ENCODE measurements at regions not wholly inside any gene's neighbourhood (a gene's known extent, or its start where the extent isn't known, plus 50 kb on each side); places are given as distances from the start of the nearest gene placed in this dataset.

- DNase-seq (ENCODE audit: low read depth), result no peak
- no peak overlapping the region for H3K4me3 ChIP-seq (ENCODE audit: low read depth, low read length)
- TF ChIP-seq, protein P1, sequence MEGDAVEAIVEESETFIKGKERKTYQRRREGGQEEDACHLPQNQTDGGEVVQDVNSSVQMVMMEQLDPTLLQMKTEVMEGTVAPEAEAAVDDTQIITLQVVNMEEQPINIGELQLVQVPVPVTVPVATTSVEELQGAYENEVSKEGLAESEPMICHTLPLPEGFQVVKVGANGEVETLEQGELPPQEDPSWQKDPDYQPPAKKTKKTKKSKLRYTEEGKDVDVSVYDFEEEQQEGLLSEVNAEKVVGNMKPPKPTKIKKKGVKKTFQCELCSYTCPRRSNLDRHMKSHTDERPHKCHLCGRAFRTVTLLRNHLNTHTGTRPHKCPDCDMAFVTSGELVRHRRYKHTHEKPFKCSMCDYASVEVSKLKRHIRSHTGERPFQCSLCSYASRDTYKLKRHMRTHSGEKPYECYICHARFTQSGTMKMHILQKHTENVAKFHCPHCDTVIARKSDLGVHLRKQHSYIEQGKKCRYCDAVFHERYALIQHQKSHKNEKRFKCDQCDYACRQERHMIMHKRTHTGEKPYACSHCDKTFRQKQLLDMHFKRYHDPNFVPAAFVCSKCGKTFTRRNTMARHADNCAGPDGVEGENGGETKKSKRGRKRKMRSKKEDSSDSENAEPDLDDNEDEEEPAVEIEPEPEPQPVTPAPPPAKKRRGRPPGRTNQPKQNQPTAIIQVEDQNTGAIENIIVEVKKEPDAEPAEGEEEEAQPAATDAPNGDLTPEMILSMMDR (IDR thresholded peaks at IDR 0.05; ENCODE audit: low read depth, low read length, missing control alignments), result no peak
- in situ Hi-C loops (cut with HindIII; ENCODE audit: low sequenced_read_pairs), result no loop called here
These were observed 179.8 kb upstream of the ARRDC3 start for GRCh38 chr5:91562922-91563321.

DNA sequence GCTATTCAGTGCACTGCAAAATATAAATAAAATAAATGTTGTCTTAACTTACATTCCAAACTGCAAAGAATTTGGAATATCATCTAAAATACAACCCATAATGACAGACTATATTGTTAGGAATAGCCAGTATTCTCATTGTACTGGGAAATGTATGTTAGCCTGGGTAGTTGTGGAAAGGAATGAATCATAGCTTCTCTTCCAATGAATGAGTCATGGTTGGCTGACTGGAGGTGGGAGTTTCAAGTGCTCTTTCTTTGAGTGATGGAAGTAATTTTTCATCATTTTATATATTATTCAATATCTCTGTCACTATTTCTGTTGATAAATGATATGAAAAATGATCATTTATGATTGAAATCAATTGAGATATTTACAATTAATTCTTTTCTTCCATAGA lies 158.6 kb upstream of the ARRDC3 start:
- no peak overlapping the region for H3K4me3 ChIP-seq (ENCODE audit: low read depth, low read length)
- DNase-seq (ENCODE audit: low read depth), result peak; percentile 15
- TF ChIP-seq, protein P1 (IDR thresholded peaks at IDR 0.05; ENCODE audit: low read depth, low read length, missing control alignments), result no peak
- in situ Hi-C loops (cut with HindIII; ENCODE audit: low sequenced_read_pairs), result no loop called here

DNA sequence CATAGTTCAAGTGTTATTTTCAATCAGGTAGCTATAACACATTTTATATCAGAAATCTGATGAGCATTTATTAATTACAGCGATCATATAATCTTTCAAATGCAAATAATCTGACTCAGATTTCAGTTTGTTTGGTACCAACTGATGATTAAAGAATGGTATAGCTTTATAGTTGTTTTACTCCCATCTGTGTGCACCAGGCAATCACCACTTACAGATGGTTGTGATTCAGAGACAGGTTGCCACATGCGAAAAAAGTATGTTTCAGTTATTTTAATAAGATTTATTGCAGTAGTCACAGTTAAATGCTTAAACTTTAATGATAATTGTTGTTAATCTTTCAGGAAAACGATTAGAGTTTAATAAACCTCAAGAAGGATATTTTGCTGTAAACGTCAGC lies 155.1 kb upstream of the ARRDC3 start:
- H3K4me3 ChIP-seq (ENCODE audit: low read depth, low read length), result no peak overlapping the region
- DNase-seq (ENCODE audit: low read depth), result no peak
- TF ChIP-seq, protein P1 (IDR thresholded peaks at IDR 0.05; ENCODE audit: low read depth, low read length, missing control alignments), result no peak
- in situ Hi-C loops (cut with HindIII; ENCODE audit: low sequenced_read_pairs), result no loop called here

GRCh38 chr5:91535499-91535898 lies 152.4 kb upstream of the ARRDC3 start:
- no peak for DNase-seq (ENCODE audit: low read depth)
- no peak overlapping the region for H3K4me3 ChIP-seq (ENCODE audit: low read depth, low read length)
- in situ Hi-C loops (cut with HindIII; ENCODE audit: low sequenced_read_pairs), result no loop called here
- TF ChIP-seq, protein P1 (IDR thresholded peaks at IDR 0.05; ENCODE audit: low read depth, low read length, missing control alignments), result no peak

- no peak overlapping the region for H3K4me3 ChIP-seq (ENCODE audit: low read depth, low read length)
- no peak for DNase-seq (ENCODE audit: low read depth)
- TF ChIP-seq, protein P1 (IDR thresholded peaks at IDR 0.05; ENCODE audit: low read depth, low read length, missing control alignments), result no peak
- in situ Hi-C loops (cut with HindIII; ENCODE audit: low sequenced_read_pairs), result no loop called here
These were observed 151.2 kb upstream of the ARRDC3 start for GRCh38 chr5:91534332-91534731.

DNA sequence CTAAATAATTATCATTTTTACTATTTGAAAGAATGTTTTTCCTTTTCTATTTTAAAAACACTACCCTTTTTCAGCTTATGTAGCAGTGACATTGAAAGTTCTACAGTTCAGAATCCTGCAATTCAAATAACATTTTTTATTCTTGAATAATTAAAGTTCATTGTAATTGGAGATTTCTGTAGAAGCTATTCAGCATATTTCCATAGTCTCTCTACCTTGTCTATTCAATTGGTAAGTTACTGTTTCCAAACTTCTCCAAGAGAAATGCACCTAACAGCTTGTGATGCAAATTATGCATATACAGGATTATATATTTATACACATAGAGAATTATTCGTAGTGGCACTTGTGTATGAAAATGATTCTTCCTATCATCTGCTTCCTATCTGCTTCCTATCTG lies 149.7 kb upstream of the ARRDC3 start:
- TF ChIP-seq, protein P1 (IDR thresholded peaks at IDR 0.05; ENCODE audit: low read depth, low read length, missing control alignments), result no peak
- no peak overlapping the region for H3K4me3 ChIP-seq (ENCODE audit: low read depth, low read length)
- DNase-seq (ENCODE audit: low read depth), result no peak
- in situ Hi-C loops (cut with HindIII; ENCODE audit: low sequenced_read_pairs), result no loop called here

DNA sequence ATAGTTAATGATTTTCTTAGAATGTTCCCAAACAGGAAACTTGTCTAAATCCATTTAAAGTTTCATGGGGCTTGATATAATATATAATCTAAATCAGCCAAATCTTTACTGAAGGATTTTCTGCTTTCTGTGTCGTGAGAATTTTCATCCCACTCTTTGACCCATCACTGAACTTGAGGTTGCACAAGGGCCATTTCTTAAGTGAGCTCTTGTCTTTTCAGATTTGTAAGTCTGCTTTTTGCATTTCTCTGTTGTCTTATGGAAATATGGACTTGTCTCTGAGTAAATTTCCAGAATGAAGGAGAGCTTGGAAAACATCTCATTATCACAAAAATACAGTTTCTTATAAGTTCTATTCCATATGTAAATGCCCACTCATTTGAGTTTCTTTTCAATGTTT lies 149.2 kb upstream of the ARRDC3 start:
- TF ChIP-seq, protein P1 (IDR thresholded peaks at IDR 0.05; ENCODE audit: low read depth, low read length, missing control alignments), result no peak
- in situ Hi-C loops (cut with HindIII; ENCODE audit: low sequenced_read_pairs), result no loop called here
- DNase-seq (ENCODE audit: low read depth), result no peak
- H3K4me3 ChIP-seq (ENCODE audit: low read depth, low read length), result no peak overlapping the region

Measured in astrocyte of the cerebellum (primary cell).